Mucosa of descending colon (tissue), 3 donors: ENCODE measurements at regions not wholly inside any gene's neighbourhood (a gene's known extent, or its start where the extent isn't known, plus 50 kb on each side); places are given as distances from the start of the nearest gene placed in this dataset.

Source experiments
- ATAC-seq: fragments of 200-7000 bp; cut with Tn5 transposase; one replicate; pipeline ENCODE4 v1.9.1; 2020; ENCODE audit warnings: mild to moderate bottlenecking, moderate library complexity
- DNase-seq, 3 donors: peaks; one replicate each; pipeline ENCODE4 v3.0.0-alpha.2; 2020
- H3K36me3 ChIP-seq: fragments of 200-600 bp; one replicate; pipeline ENCODE4 v1.8.0; 2021; ENCODE audit warnings: low read depth, mild to moderate bottlenecking
- H3K4me1 ChIP-seq: fragments of 200-600 bp; one replicate; pipeline ENCODE4 v1.8.0; 2021; ENCODE audit warnings: low read depth, mild to moderate bottlenecking
- H3K4me3 ChIP-seq: fragments of 200-600 bp; one replicate; pipeline ENCODE4 v1.8.0; 2021; ENCODE audit warnings: mild to moderate bottlenecking
- H3K9me3 ChIP-seq: fragments of 200-600 bp; one replicate; pipeline ENCODE4 v1.8.0; 2021; ENCODE audit warnings: mild to moderate bottlenecking
- CTCF ChIP-seq: fragments of 200-600 bp; IDR thresholded peaks from one replicate; pipeline ENCODE4 v1.8.0; 2022; ENCODE audit warnings: antibody characterized with exemption, mild to moderate bottlenecking
- intact Hi-C, 2 donors: fragments of 100-400 bp; cut with DNase I in 1 of 2; cut with micrococcal nuclease in 1 of 2; formaldehyde crosslinking; loops; one replicate each; pipeline versions ENCODE4 v1.11.0 to v1.11.1; 2022; cut with DNase I, micrococcal nuclease
- donor health status: DM: no; HTN: no; CAD: no; lungs with moderate emphysema.
- donor health status: DM: no; HTN: no; CAD: no.
- donor health status: DM: no; HTN: yes; CAD: no.

- no peaks in the 10 kb centered on the region for H3K9me3 ChIP-seq
- ATAC-seq (no peak), DNase-seq (no peak)
- H3K4me3 ChIP-seq, result no peak overlapping the region
- H3K4me1 ChIP-seq, result no peaks in the 10 kb centered on the region
- H3K36me3 ChIP-seq, result no peaks in the 10 kb centered on the region
- TF ChIP-seq CTCF, result no peak
- intact Hi-C loops, result no loop called here
These were observed 437.3 kb upstream of the MPDZ start for GRCh38 chr9:13716601-13717321.

- intact Hi-C loops, result no loop called here
- Histone ChIP-seq H3K9me3 (no peaks in the 10 kb centered on the region), H3K4me3 (no peak overlapping the region), H3K4me1 (no peaks in the 10 kb centered on the region), H3K36me3 (no peaks in the 10 kb centered on the region)
- no peak for ATAC-seq
- TF ChIP-seq CTCF, result no peak
- DNase-seq, result no peak
These were observed 436.6 kb upstream of the MPDZ start for GRCh38 chr9:13716090-13716489.

GRCh38 chr9:13715430-13715829 lies 435.9 kb upstream of the MPDZ start:
- ATAC-seq (no peak), DNase-seq (no peak)
- Histone ChIP-seq H3K4me1 (no peaks in the 10 kb centered on the region), H3K9me3 (no peaks in the 10 kb centered on the region), H3K4me3 (no peak overlapping the region), H3K36me3 (no peaks in the 10 kb centered on the region)
- intact Hi-C loops, result no loop called here
- no peak for TF ChIP-seq CTCF

- no peak overlapping the region for H3K4me3 ChIP-seq
- no peak for TF ChIP-seq CTCF
- no peaks in the 10 kb centered on the region for H3K9me3 ChIP-seq
- intact Hi-C loops, result no loop called here
- DNase-seq (no peak), ATAC-seq (no peak)
- no peaks in the 10 kb centered on the region for H3K4me1 ChIP-seq
- no peaks in the 10 kb centered on the region for H3K36me3 ChIP-seq
These were observed 428.4 kb upstream of the MPDZ start for GRCh38 chr9:13707612-13708576.

- intact Hi-C loops, result no loop called here
- Histone ChIP-seq H3K4me1 (no peaks in the 10 kb centered on the region), H3K4me3 (no peak overlapping the region), H3K9me3 (no peaks in the 10 kb centered on the region), H3K36me3 (no peaks in the 10 kb centered on the region)
- DNase-seq, result no peak
- no peak for TF ChIP-seq CTCF
- ATAC-seq, result no peak
These were observed 426.4 kb upstream of the MPDZ start for GRCh38 chr9:13705918-13706317.
